Nephron (organoid): ENCODE measurements at regions not wholly inside any gene's neighbourhood (a gene's known extent, or its start where the extent isn't known, plus 50 kb on each side); places are given as distances from the start of the nearest gene placed in this dataset.

Experiments used
- H3K27ac Mint-ChIP-seq, 3 experiments: 2 replicates each; pipeline ENCODE4 v1.8.0; 2020; ENCODE audit warnings: mixed read lengths in 3 of 3, mild to moderate bottlenecking in 2 of 3, moderate library complexity in 1 of 3
- H3K27me3 Mint-ChIP-seq: 2 replicates; pipeline ENCODE4 v1.8.0; 2021; ENCODE audit warnings: low read depth, mild to moderate bottlenecking, moderate library complexity, mixed read lengths
- H3K36me3 Mint-ChIP-seq: 2 replicates; pipeline ENCODE4 v1.8.0; 2020; ENCODE audit warnings: low read depth, mixed read lengths
- H3K4me1 Mint-ChIP-seq: 2 replicates; pipeline ENCODE4 v1.8.0; 2020; ENCODE audit warnings: mixed read lengths
- H3K4me3 Mint-ChIP-seq, 3 experiments: 2 replicates each; pipeline ENCODE4 v1.8.0; 2020; ENCODE audit warnings: mild to moderate bottlenecking in 3 of 3, mixed read lengths in 3 of 3, moderate library complexity in 2 of 3
- H3K9me3 Mint-ChIP-seq: 2 replicates; pipeline ENCODE4 v1.8.0; 2020; ENCODE audit warnings: mixed read lengths
- TF ChIP-seq, protein P1 (sequence below), 3 experiments: fragments of 200-600 bp; sonication (generic); IDR thresholded peaks; one replicate each; pipeline ENCODE4 v1.5.0; 2021; ENCODE audit warnings: antibody characterized with exemption in 3 of 3; ENCODE audit not compliant: unreplicated experiment in 3 of 3

DNA sequence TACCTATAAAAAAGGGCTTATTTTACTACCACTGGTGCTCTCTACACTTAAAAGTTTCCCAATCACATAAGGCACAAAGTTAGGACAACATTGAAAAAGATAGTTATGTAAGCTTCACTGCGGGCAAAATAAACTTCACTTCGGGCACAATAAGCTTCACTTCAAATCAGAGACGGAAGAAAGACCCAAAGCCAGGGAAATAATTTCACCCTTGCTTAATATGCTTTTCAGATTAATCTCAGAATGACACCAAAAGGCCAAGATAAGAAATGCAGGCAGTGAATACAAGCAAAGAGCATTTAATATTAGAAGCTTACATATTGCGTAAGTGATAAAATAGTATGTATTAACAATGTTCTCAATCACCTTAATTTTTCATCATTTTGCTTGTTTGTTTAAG lies 444.2 kb downstream of the SETD4 start:
- TF ChIP-seq, protein P1, sequence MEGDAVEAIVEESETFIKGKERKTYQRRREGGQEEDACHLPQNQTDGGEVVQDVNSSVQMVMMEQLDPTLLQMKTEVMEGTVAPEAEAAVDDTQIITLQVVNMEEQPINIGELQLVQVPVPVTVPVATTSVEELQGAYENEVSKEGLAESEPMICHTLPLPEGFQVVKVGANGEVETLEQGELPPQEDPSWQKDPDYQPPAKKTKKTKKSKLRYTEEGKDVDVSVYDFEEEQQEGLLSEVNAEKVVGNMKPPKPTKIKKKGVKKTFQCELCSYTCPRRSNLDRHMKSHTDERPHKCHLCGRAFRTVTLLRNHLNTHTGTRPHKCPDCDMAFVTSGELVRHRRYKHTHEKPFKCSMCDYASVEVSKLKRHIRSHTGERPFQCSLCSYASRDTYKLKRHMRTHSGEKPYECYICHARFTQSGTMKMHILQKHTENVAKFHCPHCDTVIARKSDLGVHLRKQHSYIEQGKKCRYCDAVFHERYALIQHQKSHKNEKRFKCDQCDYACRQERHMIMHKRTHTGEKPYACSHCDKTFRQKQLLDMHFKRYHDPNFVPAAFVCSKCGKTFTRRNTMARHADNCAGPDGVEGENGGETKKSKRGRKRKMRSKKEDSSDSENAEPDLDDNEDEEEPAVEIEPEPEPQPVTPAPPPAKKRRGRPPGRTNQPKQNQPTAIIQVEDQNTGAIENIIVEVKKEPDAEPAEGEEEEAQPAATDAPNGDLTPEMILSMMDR (IDR thresholded peaks at IDR 0.05; ENCODE audit: unreplicated experiment in 3 of 3) = peak; percentile 30 to 45 (median 42)
- Mint-ChIP-seq H3K9me3 (no peaks in the 10 kb centered on the region), H3K4me1 (no peaks in the 10 kb centered on the region), H3K36me3 (no peaks in the 10 kb centered on the region), H3K27me3 (no peaks in the 10 kb centered on the region), H3K4me3 (no peak overlapping the region), H3K27ac (no peak overlapping the region)

DNA sequence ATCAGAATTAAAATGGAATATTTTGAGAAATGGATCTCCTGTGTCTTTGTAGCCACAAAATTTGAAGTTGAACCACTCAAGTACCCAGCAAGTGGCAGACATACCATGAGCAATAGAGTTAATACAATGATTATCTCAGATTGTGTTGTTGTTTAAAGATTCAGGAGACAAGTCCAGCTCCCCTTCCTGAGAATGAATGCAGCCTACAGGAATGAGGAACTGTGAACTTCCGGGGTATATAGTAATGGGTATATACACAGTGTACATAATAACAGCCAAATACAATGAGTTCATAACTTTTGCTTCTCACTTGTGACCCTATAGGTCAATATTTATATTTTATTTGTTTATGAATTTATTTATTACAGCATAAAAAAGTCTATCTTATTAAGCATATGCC lies 445.0 kb downstream of the SETD4 start:
- no peaks in the 10 kb centered on the region for H3K36me3 Mint-ChIP-seq
- TF ChIP-seq, protein P1 (IDR thresholded peaks at IDR 0.05; ENCODE audit: unreplicated experiment in 3 of 3) = no peak
- H3K4me3 Mint-ChIP-seq = no peak overlapping the region
- no peaks in the 10 kb centered on the region for H3K4me1 Mint-ChIP-seq
- no peaks in the 10 kb centered on the region for H3K27me3 Mint-ChIP-seq
- no peaks in the 10 kb centered on the region for H3K9me3 Mint-ChIP-seq
- no peak overlapping the region for H3K27ac Mint-ChIP-seq

DNA sequence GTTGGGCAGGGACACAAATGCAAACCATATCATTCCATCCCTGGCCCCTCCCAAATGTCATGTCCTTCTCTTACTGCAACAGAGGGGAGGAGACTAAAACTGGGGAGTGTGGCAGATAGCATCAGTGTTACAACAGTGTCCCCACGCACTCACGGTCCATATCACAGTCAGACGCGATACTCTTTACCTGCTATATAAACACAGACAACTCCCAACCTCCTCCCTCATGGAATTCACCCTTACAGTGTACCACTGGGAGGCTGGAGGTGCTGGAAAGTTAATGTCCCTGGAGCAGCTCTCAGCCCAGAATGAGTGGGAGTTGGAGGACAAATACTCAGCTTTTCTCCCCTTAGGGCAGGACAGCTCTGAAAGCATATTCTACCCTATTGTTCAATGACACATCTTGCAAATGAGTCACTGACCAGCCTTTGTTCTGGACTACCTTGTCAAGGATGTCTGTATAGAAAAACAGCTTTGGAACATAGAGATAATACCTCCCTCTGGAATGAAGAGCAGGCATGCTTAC lies 445.9 kb downstream of the SETD4 start:
- TF ChIP-seq, protein P1 (IDR thresholded peaks at IDR 0.05; ENCODE audit: unreplicated experiment in 3 of 3) = no peak
- no peak overlapping the region for H3K27ac Mint-ChIP-seq
- no peak overlapping the region for H3K4me3 Mint-ChIP-seq
- no peaks in the 10 kb centered on the region for H3K36me3 Mint-ChIP-seq
- H3K9me3 Mint-ChIP-seq = no peaks in the 10 kb centered on the region
- H3K27me3 Mint-ChIP-seq = no peaks in the 10 kb centered on the region
- H3K4me1 Mint-ChIP-seq = no peaks in the 10 kb centered on the region

DNA sequence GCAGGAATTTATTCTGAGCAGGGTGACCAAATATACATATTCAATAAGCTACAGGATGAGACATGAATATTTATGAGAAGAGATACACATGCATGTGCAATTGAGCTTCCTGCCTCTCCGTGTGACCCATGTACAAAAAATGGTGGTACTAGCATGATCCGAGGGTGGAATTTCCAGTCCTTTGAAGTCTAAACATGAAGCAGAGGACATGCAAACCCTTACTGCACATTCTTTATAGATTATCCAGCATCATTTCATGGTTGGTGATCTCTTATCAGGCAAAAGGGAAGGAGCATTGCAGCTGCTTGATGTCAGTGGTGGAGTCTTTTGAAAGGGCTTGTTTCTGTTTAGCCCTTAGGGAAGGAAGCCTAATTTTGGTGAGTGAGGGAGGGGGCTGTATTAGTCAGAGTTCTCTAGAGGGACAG lies 448.6 kb downstream of the SETD4 start:
- H3K4me1 Mint-ChIP-seq = no peaks in the 10 kb centered on the region
- no peaks in the 10 kb centered on the region for H3K27me3 Mint-ChIP-seq
- peaks cover 4% of the 10 kb centered on the region for H3K9me3 Mint-ChIP-seq
- no peak overlapping the region for H3K27ac Mint-ChIP-seq
- TF ChIP-seq, protein P1 (IDR thresholded peaks at IDR 0.05; ENCODE audit: unreplicated experiment in 3 of 3) = no peak
- peaks cover 3% of the 10 kb centered on the region for H3K36me3 Mint-ChIP-seq
- no peak overlapping the region for H3K4me3 Mint-ChIP-seq

DNA sequence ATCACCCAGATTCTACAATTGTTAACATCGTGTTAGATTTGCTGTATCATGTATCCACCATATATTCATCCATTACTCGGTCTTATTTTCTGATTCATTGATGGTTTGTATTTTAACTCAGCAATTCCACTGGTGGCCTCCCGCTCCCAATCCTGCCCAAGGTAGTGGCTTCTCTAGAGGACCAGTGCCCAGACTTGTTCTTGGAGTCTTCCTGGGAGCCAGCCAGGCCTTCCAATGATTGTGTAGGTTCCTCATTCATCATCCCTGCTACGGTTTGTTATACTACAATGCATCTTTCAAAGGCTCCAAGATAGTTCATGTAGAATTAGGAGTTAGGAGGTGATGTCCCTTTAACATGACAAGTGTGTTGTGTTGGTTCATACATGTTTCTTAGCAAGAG lies 451.1 kb downstream of the SETD4 start:
- H3K36me3 Mint-ChIP-seq = peaks cover 3% of the 10 kb centered on the region
- H3K4me1 Mint-ChIP-seq = no peaks in the 10 kb centered on the region
- no peak overlapping the region for H3K27ac Mint-ChIP-seq
- TF ChIP-seq, protein P1 (IDR thresholded peaks at IDR 0.05; ENCODE audit: unreplicated experiment in 3 of 3) = no peak
- peaks cover 4% of the 10 kb centered on the region for H3K9me3 Mint-ChIP-seq
- no peak overlapping the region for H3K4me3 Mint-ChIP-seq
- H3K27me3 Mint-ChIP-seq = no peaks in the 10 kb centered on the region

DNA sequence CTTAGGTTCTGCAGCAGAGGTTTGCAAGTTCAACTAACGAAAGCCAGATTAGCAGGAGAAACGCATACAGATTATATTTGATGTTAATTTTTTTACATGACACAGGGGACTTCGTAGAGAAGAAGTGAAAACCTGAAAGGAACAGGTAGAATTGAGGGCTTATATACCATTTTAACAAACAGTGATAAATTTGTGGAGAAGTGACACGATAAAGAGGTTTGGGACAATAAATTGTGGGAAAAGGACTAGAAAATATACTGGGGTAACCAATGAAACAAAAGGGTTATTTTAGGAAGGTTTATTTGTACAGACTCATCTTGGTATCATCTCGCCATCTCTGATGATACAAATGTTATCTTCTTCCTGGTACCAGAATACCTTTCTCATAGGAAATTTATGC lies 452.9 kb downstream of the SETD4 start:
- Mint-ChIP-seq H3K9me3 (peaks cover 4% of the 10 kb centered on the region), H3K4me1 (no peaks in the 10 kb centered on the region), H3K27ac (no peak overlapping the region), H3K36me3 (peaks cover 3% of the 10 kb centered on the region), H3K4me3 (no peak overlapping the region), H3K27me3 (peaks cover 8% of the 10 kb centered on the region)
- TF ChIP-seq, protein P1 (IDR thresholded peaks at IDR 0.05; ENCODE audit: unreplicated experiment in 3 of 3) = no peak
